ENCODE measurements at regions not wholly inside any gene's neighbourhood (a gene's known extent, or its start where the extent isn't known, plus 50 kb on each side); places are given as distances from the start of the nearest gene placed in this dataset.

DNA sequence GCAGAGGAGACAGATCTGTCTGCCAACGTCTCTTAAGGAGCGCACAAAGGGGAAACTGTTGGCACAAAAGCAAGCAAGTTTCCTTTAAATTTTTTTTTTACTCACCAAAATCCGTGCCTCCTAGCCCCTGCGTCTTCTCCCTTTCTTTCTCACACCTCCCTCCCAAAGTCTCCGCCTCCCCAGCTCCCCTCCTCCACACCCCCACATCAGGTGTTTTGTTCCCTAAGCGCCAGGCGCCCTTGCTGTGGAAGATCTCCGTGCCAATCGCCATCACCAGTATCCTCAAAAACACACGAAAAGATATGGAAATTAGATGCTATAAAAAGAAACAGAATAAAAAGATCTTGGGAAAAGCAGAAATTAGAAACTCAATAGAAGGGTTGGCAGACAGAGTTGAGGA, 87.6 kb downstream of the DRD1 start:
- Histone ChIP-seq H3K9me3 (no peaks in the 10 kb centered on the region), H3K79me2 (ENCODE audit: insufficient read depth) (no peaks in the 10 kb centered on the region), H3K4me2 (no peak overlapping the region), H3K9ac (no peak overlapping the region), H3K27me3 (ENCODE audit: insufficient read depth) (no peaks in the 10 kb centered on the region), H3F3A (replicated peaks; ENCODE audit: insufficient read depth) (no peaks in the 10 kb centered on the region), H3K4me1 (ENCODE audit: control insufficient read depth in 1 of 2, insufficient read depth in 2 of 2, low read depth in 1 of 2, low read length in 1 of 2) (no peaks in the 10 kb centered on the region), H3K36me3 (replicated peaks in 1 of 2; ENCODE audit: control insufficient read depth in 1 of 2, insufficient read depth in 2 of 2, low read length in 1 of 2) (no peaks in the 10 kb centered on the region), H3K4me3 (ENCODE audit: low read depth in 2 of 2, low read length in 1 of 2) (no peak overlapping the region), H2AFZ (ENCODE audit: low read depth) (no peak overlapping the region), H4K20me1 (ENCODE audit: insufficient read depth) (no peaks in the 10 kb centered on the region), H3K27ac (ENCODE audit: low read depth in 2 of 2, low read length in 1 of 2) (no peak overlapping the region), H3K9me2 (no peaks in the 10 kb centered on the region)
- no peak for DNase-seq
- ChIA-PET CTCF (no interaction called here), POLR2A (no interaction called here)
- WGBS (ENCODE audit: low lambda C conversion rate) = 26% methylated on average over 10 of the region's 10 CpGs
- TF ChIP-seq JUND (IDR thresholded peaks at IDR 0.05) (no peak), FOSL2 (IDR thresholded peaks at IDR 0.05; ENCODE audit: borderline replicate concordance, low read depth) (no peak), TAF1 (IDR thresholded peaks at IDR 0.05; ENCODE audit: borderline replicate concordance, low read depth, low read length) (no peak), EZH2phosphoT487 (IDR thresholded peaks at IDR 0.05; ENCODE audit: borderline replicate concordance, low read depth) (no peak), GABPA (IDR thresholded peaks at IDR 0.05; ENCODE audit: low read depth) (no peak), TEAD4 (IDR thresholded peaks at IDR 0.05; ENCODE audit: borderline replicate concordance, insufficient read depth) (no peak), TCF12 (IDR thresholded peaks at IDR 0.05) (no peak), SIN3A (IDR thresholded peaks at IDR 0.05; ENCODE audit: borderline replicate concordance, low read depth, low read length) (no peak), NRF1 (IDR thresholded peaks at IDR 0.05; ENCODE audit: low read depth, low read length) (no peak), EP300 (IDR thresholded peaks at IDR 0.05; ENCODE audit: borderline replicate concordance in 1 of 2, low read depth in 1 of 2, low read length in 1 of 2) (no peak), RCOR1 (IDR thresholded peaks at IDR 0.05; ENCODE audit: low read length) (no peak), NFIC (IDR thresholded peaks at IDR 0.05; ENCODE audit: borderline replicate concordance) (no peak), RAD21 (IDR thresholded peaks at IDR 0.05; ENCODE audit: low read length) (no peak)
- TF ChIP-seq, protein P1, sequence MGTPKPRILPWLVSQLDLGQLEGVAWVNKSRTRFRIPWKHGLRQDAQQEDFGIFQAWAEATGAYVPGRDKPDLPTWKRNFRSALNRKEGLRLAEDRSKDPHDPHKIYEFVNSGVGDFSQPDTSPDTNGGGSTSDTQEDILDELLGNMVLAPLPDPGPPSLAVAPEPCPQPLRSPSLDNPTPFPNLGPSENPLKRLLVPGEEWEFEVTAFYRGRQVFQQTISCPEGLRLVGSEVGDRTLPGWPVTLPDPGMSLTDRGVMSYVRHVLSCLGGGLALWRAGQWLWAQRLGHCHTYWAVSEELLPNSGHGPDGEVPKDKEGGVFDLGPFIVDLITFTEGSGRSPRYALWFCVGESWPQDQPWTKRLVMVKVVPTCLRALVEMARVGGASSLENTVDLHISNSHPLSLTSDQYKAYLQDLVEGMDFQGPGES (IDR thresholded peaks at IDR 0.05; ENCODE audit: low read depth, low read length) = no peak
- TF ChIP-seq, protein P2, sequence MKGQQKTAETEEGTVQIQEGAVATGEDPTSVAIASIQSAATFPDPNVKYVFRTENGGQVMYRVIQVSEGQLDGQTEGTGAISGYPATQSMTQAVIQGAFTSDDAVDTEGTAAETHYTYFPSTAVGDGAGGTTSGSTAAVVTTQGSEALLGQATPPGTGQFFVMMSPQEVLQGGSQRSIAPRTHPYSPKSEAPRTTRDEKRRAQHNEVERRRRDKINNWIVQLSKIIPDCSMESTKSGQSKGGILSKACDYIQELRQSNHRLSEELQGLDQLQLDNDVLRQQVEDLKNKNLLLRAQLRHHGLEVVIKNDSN (IDR thresholded peaks at IDR 0.05; ENCODE audit: borderline replicate concordance, low read depth) = no peak
- TF ChIP-seq, protein P3, sequence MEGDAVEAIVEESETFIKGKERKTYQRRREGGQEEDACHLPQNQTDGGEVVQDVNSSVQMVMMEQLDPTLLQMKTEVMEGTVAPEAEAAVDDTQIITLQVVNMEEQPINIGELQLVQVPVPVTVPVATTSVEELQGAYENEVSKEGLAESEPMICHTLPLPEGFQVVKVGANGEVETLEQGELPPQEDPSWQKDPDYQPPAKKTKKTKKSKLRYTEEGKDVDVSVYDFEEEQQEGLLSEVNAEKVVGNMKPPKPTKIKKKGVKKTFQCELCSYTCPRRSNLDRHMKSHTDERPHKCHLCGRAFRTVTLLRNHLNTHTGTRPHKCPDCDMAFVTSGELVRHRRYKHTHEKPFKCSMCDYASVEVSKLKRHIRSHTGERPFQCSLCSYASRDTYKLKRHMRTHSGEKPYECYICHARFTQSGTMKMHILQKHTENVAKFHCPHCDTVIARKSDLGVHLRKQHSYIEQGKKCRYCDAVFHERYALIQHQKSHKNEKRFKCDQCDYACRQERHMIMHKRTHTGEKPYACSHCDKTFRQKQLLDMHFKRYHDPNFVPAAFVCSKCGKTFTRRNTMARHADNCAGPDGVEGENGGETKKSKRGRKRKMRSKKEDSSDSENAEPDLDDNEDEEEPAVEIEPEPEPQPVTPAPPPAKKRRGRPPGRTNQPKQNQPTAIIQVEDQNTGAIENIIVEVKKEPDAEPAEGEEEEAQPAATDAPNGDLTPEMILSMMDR (IDR thresholded peaks at IDR 0.05) = no peak

DNA sequence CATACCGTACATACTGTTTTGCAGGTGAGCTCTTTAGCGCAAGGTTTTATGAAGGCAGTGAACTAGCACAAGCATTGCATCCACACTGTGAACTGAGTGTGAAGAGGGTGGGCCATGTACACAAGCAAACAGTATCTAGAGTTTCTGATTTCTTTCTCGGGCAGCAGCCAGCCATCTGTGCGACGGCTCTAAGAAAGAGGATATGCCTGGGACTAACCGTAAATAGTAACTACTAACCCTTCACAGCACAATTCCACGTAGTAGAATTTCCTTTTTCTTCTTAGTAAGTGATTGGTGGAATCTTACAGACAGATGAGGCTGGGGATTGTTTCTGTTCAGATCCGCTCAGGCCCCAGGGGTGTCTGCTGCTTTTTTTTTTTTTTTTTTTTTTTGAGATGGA, 89.0 kb downstream of the DRD1 start:
- POLR2A ChIA-PET = no interaction called here
- H3K4me1 ChIP-seq (ENCODE audit: control insufficient read depth in 1 of 2, insufficient read depth in 2 of 2, low read depth in 1 of 2, low read length in 1 of 2) = no peaks in the 10 kb centered on the region
- no peaks in the 10 kb centered on the region for H4K20me1 ChIP-seq (ENCODE audit: insufficient read depth)
- H3K4me2 ChIP-seq = no peak overlapping the region
- H3K9me2 ChIP-seq = no peaks in the 10 kb centered on the region
- CTCF ChIA-PET = no interaction called here
- no peak overlapping the region for H3K4me3 ChIP-seq (ENCODE audit: low read depth in 2 of 2, low read length in 1 of 2)
- no peaks in the 10 kb centered on the region for H3K27me3 ChIP-seq (ENCODE audit: insufficient read depth)
- no peak overlapping the region for H2AFZ ChIP-seq (ENCODE audit: low read depth)
- H3F3A ChIP-seq (replicated peaks; ENCODE audit: insufficient read depth) = no peaks in the 10 kb centered on the region
- H3K36me3 ChIP-seq (replicated peaks in 1 of 2; ENCODE audit: control insufficient read depth in 1 of 2, insufficient read depth in 2 of 2, low read length in 1 of 2) = no peaks in the 10 kb centered on the region
- no peaks in the 10 kb centered on the region for H3K79me2 ChIP-seq (ENCODE audit: insufficient read depth)
- H3K9me3 ChIP-seq = no peaks in the 10 kb centered on the region
- WGBS (ENCODE audit: low lambda C conversion rate) = 32% methylated on average over 8 of the region's 8 CpGs
- H3K9ac ChIP-seq = no peak overlapping the region
- no peak overlapping the region for H3K27ac ChIP-seq (ENCODE audit: low read depth in 2 of 2, low read length in 1 of 2)
- DNase-seq = no peak
- TF ChIP-seq, protein P2 (IDR thresholded peaks at IDR 0.05; ENCODE audit: borderline replicate concordance, low read depth) = no peak
- no peak for TF ChIP-seq RAD21 (IDR thresholded peaks at IDR 0.05; ENCODE audit: low read length)
- TF ChIP-seq, protein P4, sequence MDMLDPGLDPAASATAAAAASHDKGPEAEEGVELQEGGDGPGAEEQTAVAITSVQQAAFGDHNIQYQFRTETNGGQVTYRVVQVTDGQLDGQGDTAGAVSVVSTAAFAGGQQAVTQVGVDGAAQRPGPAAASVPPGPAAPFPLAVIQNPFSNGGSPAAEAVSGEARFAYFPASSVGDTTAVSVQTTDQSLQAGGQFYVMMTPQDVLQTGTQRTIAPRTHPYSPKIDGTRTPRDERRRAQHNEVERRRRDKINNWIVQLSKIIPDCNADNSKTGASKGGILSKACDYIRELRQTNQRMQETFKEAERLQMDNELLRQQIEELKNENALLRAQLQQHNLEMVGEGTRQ (IDR thresholded peaks at IDR 0.05; ENCODE audit: borderline replicate concordance, low read depth, low read length) = no peak
- no peak for TF ChIP-seq TAF1 (IDR thresholded peaks at IDR 0.05; ENCODE audit: borderline replicate concordance, low read depth, low read length)
- TF ChIP-seq FOSL2 (IDR thresholded peaks at IDR 0.05; ENCODE audit: borderline replicate concordance, low read depth) = no peak
- TF ChIP-seq RFX5 (IDR thresholded peaks at IDR 0.05; ENCODE audit: low read length) = no peak
- TF ChIP-seq, protein P5, sequence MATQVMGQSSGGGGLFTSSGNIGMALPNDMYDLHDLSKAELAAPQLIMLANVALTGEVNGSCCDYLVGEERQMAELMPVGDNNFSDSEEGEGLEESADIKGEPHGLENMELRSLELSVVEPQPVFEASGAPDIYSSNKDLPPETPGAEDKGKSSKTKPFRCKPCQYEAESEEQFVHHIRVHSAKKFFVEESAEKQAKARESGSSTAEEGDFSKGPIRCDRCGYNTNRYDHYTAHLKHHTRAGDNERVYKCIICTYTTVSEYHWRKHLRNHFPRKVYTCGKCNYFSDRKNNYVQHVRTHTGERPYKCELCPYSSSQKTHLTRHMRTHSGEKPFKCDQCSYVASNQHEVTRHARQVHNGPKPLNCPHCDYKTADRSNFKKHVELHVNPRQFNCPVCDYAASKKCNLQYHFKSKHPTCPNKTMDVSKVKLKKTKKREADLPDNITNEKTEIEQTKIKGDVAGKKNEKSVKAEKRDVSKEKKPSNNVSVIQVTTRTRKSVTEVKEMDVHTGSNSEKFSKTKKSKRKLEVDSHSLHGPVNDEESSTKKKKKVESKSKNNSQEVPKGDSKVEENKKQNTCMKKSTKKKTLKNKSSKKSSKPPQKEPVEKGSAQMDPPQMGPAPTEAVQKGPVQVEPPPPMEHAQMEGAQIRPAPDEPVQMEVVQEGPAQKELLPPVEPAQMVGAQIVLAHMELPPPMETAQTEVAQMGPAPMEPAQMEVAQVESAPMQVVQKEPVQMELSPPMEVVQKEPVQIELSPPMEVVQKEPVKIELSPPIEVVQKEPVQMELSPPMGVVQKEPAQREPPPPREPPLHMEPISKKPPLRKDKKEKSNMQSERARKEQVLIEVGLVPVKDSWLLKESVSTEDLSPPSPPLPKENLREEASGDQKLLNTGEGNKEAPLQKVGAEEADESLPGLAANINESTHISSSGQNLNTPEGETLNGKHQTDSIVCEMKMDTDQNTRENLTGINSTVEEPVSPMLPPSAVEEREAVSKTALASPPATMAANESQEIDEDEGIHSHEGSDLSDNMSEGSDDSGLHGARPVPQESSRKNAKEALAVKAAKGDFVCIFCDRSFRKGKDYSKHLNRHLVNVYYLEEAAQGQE (IDR thresholded peaks at IDR 0.05; ENCODE audit: low read depth, low read length) = no peak

Data from SK-N-SH (cell line).